Astrocyte (in vitro differentiated cells and primary cell): ENCODE measurements at regions not wholly inside any gene's neighbourhood (a gene's known extent, or its start where the extent isn't known, plus 50 kb on each side); places are given as distances from the start of the nearest gene placed in this dataset.

Experiments used
- EZH2 ChIP-seq: IDR thresholded peaks from 2 replicates; pipeline ENCODE4 v1.6.1; 2012; ENCODE audit warnings: mild to moderate bottlenecking, low read length, inconsistent platforms; ENCODE audit not compliant: insufficient read depth
- TF ChIP-seq, protein P1 (sequence below): IDR thresholded peaks from 2 replicates; pipeline ENCODE4 v1.5.1; 2011; ENCODE audit warnings: low read depth, mild to moderate bottlenecking, inconsistent platforms, low read length, moderate library complexity; ENCODE audit not compliant: insufficient read depth

DNA sequence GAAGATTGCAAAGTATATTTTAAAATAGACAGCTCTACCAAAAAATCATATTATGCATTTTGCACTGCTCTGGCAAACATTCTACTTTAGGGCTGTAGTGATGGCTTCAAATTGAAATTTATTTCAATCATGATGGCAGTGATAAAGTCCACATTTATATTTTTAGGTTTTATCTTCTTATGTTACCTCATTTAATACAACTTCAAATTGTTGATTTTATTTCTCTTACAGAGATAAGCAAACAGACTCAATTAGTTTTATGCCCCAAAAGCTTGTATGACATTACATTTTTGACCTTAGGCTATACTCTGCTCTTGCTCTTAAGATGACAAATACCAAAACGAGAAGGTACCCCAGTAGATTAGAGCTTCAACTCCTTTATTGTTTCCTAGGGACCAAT lies 87.4 kb downstream of the CYLC2 start:
- TF ChIP-seq, protein P1, sequence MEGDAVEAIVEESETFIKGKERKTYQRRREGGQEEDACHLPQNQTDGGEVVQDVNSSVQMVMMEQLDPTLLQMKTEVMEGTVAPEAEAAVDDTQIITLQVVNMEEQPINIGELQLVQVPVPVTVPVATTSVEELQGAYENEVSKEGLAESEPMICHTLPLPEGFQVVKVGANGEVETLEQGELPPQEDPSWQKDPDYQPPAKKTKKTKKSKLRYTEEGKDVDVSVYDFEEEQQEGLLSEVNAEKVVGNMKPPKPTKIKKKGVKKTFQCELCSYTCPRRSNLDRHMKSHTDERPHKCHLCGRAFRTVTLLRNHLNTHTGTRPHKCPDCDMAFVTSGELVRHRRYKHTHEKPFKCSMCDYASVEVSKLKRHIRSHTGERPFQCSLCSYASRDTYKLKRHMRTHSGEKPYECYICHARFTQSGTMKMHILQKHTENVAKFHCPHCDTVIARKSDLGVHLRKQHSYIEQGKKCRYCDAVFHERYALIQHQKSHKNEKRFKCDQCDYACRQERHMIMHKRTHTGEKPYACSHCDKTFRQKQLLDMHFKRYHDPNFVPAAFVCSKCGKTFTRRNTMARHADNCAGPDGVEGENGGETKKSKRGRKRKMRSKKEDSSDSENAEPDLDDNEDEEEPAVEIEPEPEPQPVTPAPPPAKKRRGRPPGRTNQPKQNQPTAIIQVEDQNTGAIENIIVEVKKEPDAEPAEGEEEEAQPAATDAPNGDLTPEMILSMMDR: no peak
- TF ChIP-seq EZH2: no peak
